ENCODE measurements at regions not wholly inside any gene's neighbourhood (a gene's known extent, or its start where the extent isn't known, plus 50 kb on each side); places are given as distances from the start of the nearest gene placed in this dataset.

DNA sequence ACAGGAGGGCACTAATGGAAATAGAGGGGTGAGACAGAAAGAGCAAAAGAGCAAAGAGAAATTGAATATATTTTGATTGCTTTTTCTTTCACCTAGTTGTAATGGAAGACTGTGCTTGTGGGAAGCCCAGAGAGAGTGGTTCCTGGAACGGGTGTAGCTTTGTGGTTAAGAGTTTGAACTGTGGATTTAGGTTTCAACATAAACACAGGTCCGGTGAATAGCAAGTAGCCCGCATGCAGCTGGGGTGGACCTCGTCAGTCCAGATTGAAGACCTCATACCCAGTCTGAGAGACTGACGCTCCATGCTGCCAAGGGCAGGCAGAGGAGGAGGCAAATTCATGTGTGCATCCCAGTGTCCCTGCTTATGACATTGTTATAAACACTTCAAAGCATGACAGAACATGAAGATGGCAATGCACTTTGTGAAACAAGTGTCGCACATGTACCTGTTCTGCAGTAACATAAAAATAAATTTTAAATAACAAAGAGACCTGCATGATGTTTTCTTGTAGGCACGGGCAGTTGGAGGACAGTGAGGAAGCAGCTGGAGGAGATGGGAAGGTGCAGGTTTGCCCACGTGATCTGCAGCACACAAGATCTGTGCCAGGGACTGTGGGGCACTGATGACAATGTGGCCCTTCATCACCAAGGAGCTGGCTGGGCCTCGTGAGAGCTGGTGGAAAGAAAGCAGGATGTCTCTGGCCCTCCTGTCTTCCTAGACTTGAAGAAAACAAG lies 220.5 kb upstream of the SSTR4 start:
- TF ChIP-seq MAX (IDR thresholded peaks at IDR 0.05): no peak
- TF ChIP-seq, protein P1, sequence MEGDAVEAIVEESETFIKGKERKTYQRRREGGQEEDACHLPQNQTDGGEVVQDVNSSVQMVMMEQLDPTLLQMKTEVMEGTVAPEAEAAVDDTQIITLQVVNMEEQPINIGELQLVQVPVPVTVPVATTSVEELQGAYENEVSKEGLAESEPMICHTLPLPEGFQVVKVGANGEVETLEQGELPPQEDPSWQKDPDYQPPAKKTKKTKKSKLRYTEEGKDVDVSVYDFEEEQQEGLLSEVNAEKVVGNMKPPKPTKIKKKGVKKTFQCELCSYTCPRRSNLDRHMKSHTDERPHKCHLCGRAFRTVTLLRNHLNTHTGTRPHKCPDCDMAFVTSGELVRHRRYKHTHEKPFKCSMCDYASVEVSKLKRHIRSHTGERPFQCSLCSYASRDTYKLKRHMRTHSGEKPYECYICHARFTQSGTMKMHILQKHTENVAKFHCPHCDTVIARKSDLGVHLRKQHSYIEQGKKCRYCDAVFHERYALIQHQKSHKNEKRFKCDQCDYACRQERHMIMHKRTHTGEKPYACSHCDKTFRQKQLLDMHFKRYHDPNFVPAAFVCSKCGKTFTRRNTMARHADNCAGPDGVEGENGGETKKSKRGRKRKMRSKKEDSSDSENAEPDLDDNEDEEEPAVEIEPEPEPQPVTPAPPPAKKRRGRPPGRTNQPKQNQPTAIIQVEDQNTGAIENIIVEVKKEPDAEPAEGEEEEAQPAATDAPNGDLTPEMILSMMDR (IDR thresholded peaks at IDR 0.05; ENCODE audit: low read depth, low read length, missing input control): no peak
- TF ChIP-seq HNF4G (IDR thresholded peaks at IDR 0.05): no peak
- TF ChIP-seq GABPA (IDR thresholded peaks at IDR 0.05 in 1 of 2, conservative IDR thresholded peaks at IDR 0.05 in 1 of 2): no peak
- no peak for TF ChIP-seq JUND (IDR thresholded peaks at IDR 0.05)
- TF ChIP-seq, protein P2, sequence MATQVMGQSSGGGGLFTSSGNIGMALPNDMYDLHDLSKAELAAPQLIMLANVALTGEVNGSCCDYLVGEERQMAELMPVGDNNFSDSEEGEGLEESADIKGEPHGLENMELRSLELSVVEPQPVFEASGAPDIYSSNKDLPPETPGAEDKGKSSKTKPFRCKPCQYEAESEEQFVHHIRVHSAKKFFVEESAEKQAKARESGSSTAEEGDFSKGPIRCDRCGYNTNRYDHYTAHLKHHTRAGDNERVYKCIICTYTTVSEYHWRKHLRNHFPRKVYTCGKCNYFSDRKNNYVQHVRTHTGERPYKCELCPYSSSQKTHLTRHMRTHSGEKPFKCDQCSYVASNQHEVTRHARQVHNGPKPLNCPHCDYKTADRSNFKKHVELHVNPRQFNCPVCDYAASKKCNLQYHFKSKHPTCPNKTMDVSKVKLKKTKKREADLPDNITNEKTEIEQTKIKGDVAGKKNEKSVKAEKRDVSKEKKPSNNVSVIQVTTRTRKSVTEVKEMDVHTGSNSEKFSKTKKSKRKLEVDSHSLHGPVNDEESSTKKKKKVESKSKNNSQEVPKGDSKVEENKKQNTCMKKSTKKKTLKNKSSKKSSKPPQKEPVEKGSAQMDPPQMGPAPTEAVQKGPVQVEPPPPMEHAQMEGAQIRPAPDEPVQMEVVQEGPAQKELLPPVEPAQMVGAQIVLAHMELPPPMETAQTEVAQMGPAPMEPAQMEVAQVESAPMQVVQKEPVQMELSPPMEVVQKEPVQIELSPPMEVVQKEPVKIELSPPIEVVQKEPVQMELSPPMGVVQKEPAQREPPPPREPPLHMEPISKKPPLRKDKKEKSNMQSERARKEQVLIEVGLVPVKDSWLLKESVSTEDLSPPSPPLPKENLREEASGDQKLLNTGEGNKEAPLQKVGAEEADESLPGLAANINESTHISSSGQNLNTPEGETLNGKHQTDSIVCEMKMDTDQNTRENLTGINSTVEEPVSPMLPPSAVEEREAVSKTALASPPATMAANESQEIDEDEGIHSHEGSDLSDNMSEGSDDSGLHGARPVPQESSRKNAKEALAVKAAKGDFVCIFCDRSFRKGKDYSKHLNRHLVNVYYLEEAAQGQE (IDR thresholded peaks at IDR 0.05): no peak
- TF ChIP-seq EGR1 (IDR thresholded peaks at IDR 0.05; ENCODE audit: low read depth in 2 of 2): no peak
- TF ChIP-seq, protein P3, sequence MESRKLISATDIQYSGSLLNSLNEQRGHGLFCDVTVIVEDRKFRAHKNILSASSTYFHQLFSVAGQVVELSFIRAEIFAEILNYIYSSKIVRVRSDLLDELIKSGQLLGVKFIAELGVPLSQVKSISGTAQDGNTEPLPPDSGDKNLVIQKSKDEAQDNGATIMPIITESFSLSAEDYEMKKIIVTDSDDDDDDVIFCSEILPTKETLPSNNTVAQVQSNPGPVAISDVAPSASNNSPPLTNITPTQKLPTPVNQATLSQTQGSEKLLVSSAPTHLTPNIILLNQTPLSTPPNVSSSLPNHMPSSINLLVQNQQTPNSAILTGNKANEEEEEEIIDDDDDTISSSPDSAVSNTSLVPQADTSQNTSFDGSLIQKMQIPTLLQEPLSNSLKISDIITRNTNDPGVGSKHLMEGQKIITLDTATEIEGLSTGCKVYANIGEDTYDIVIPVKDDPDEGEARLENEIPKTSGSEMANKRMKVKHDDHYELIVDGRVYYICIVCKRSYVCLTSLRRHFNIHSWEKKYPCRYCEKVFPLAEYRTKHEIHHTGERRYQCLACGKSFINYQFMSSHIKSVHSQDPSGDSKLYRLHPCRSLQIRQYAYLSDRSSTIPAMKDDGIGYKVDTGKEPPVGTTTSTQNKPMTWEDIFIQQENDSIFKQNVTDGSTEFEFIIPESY (IDR thresholded peaks at IDR 0.05): no peak
- no peak for TF ChIP-seq TAF1 (conservative IDR thresholded peaks at IDR 0.05)
- no peak for TF ChIP-seq SP1 (IDR thresholded peaks at IDR 0.05)
- no peak for TF ChIP-seq ATF3 (IDR thresholded peaks at IDR 0.05)
- no peak for TF ChIP-seq RAD21 (IDR thresholded peaks at IDR 0.05)
